Parathyroid adenoma (tissue), 2 donors: ENCODE measurements at regions not wholly inside any gene's neighbourhood (a gene's known extent, or its start where the extent isn't known, plus 50 kb on each side); places are given as distances from the start of the nearest gene placed in this dataset.

ENCODE experiments used
- H2AFZ ChIP-seq: fragments of 300-600 bp; sonication (generic); one replicate; pipeline ENCODE4 v1.7.0; 2017; ENCODE audit warnings: antibody characterized with exemption, mild to moderate bottlenecking
- H3K27ac ChIP-seq: fragments of 300-600 bp; sonication (generic); one replicate; pipeline ENCODE4 v1.7.0; 2017
- H3K27me3 ChIP-seq: fragments of 300-600 bp; sonication (generic); one replicate; pipeline ENCODE4 v1.7.0; 2017; ENCODE audit warnings: low read length; ENCODE audit not compliant: control insufficient read depth, insufficient read depth
- H3K36me3 ChIP-seq: fragments of 300-600 bp; sonication (generic); one replicate; pipeline ENCODE4 v1.7.0; 2017; ENCODE audit warnings: low read length; ENCODE audit not compliant: control insufficient read depth, insufficient read depth
- H3K4me1 ChIP-seq: fragments of 300-600 bp; sonication (generic); one replicate; pipeline ENCODE4 v1.7.0; 2017; ENCODE audit warnings: control low read depth
- H3K4me2 ChIP-seq: fragments of 300-600 bp; sonication (generic); one replicate; pipeline ENCODE4 v1.7.0; 2017; ENCODE audit warnings: low read length
- H3K4me3 ChIP-seq: fragments of 300-600 bp; sonication (generic); one replicate; pipeline ENCODE4 v1.7.0; 2017; ENCODE audit warnings: low read depth, low read length
- H3K79me2 ChIP-seq: fragments of 300-600 bp; sonication (generic); one replicate; pipeline ENCODE4 v1.7.0; 2017; ENCODE audit warnings: control low read depth
- H3K9ac ChIP-seq: fragments of 300-600 bp; sonication (generic); one replicate; pipeline ENCODE4 v1.7.0; 2017; ENCODE audit warnings: mild to moderate bottlenecking
- H3K9me3 ChIP-seq: fragments of 300-600 bp; sonication (generic); one replicate; pipeline ENCODE4 v1.7.0; 2017; ENCODE audit warnings: low read length; ENCODE audit not compliant: control insufficient read depth
- CTCF ChIP-seq: fragments of 300-600 bp; sonication (generic); IDR thresholded peaks from one replicate; pipeline ENCODE4 v1.7.0; 2017; ENCODE audit warnings: antibody characterized with exemption, mild to moderate bottlenecking
- donor health status: primary hyperparathyroidism.

- H3K4me3 ChIP-seq = no peak overlapping the region
- H3K36me3 ChIP-seq = no peaks in the 10 kb centered on the region
- H2AFZ ChIP-seq = no peak overlapping the region
- H3K27ac ChIP-seq = no peak overlapping the region
- H3K4me2 ChIP-seq = no peak overlapping the region
- no peaks in the 10 kb centered on the region for H3K27me3 ChIP-seq
- no peak overlapping the region for H3K9ac ChIP-seq
- no peaks in the 10 kb centered on the region for H3K79me2 ChIP-seq
- no peaks in the 10 kb centered on the region for H3K9me3 ChIP-seq
- no peak for TF ChIP-seq CTCF
- peaks cover 3% of the 10 kb centered on the region for H3K4me1 ChIP-seq
These were observed 266.8 kb downstream of the NEDD1 start for GRCh38 chr12:97173688-97174410.

DNA sequence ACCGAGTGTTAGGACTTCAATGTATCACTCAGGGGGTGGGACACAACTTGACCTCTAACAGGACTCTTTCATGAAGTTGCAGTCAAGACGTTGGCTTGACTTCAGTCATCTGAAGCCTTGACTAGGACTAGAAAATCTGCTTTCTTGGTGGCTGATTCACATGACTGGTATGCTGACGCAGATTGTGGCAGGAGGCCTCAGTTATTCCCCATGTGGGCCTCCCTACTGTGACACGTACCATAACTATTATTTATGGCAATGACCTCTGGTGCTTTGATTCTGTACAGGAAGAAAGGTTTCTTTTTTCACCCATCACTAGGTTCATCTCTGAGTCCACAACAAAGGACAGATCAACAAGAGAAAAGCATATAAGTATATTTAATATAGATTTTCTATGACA, 270.4 kb downstream of the NEDD1 start:
- Histone ChIP-seq H3K4me2 (no peak overlapping the region), H3K4me3 (no peak overlapping the region), H3K9me3 (no peaks in the 10 kb centered on the region), H3K27me3 (no peaks in the 10 kb centered on the region), H3K9ac (no peak overlapping the region), H2AFZ (no peak overlapping the region), H3K27ac (no peak overlapping the region), H3K4me1 (no peaks in the 10 kb centered on the region), H3K79me2 (no peaks in the 10 kb centered on the region), H3K36me3 (no peaks in the 10 kb centered on the region)
- TF ChIP-seq CTCF = no peak

DNA sequence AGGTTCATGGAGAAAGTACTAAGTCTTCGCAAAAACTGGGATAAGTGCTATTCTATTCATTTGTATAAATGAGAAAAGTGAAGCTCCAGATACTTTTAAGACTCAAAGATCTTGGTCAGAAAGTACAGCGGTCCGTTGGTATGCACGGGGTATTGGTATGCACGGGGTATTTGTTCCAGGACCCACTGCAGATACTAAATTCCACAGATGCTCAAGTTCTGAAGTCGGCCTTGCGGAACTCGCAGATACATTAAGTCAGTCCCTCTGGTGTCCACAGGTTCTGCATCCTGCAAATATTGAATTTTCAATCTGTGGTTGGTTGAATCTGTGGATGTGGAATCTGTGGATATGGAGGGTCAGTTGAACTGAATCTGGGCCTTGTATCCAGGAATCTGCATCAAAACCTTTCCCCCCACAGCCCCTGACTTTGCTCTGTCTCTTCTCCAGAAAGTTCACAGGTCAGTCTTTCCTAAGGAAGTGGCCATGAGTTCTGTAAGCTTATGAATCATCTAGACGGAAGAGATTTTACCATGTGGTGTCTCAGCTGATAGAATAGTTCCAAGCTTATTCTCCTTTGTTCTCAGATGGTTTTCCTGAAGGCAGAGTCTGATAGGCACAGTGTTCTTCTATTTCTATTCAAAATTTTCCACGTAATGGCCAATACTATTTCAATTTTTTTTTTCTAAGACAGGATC, 274.7 kb downstream of the NEDD1 start:
- no peak overlapping the region for H3K4me3 ChIP-seq
- TF ChIP-seq CTCF = no peak
- H3K36me3 ChIP-seq = no peaks in the 10 kb centered on the region
- no peak overlapping the region for H3K27ac ChIP-seq
- no peaks in the 10 kb centered on the region for H3K9me3 ChIP-seq
- H3K9ac ChIP-seq = no peak overlapping the region
- H3K79me2 ChIP-seq = no peaks in the 10 kb centered on the region
- H3K4me1 ChIP-seq = no peaks in the 10 kb centered on the region
- no peak overlapping the region for H2AFZ ChIP-seq
- no peaks in the 10 kb centered on the region for H3K27me3 ChIP-seq
- H3K4me2 ChIP-seq = no peak overlapping the region

GRCh38 chr12:97182769-97183168, 275.7 kb downstream of the NEDD1 start:
- Histone ChIP-seq H2AFZ (no peak overlapping the region), H3K4me3 (no peak overlapping the region), H3K4me1 (no peaks in the 10 kb centered on the region), H3K36me3 (no peaks in the 10 kb centered on the region), H3K9me3 (no peaks in the 10 kb centered on the region), H3K27me3 (no peaks in the 10 kb centered on the region), H3K4me2 (no peak overlapping the region), H3K79me2 (no peaks in the 10 kb centered on the region), H3K9ac (no peak overlapping the region), H3K27ac (no peak overlapping the region)
- TF ChIP-seq CTCF = no peak
